ENCODE measurements at regions not wholly inside any gene's neighbourhood (a gene's known extent, or its start where the extent isn't known, plus 50 kb on each side); places are given as distances from the start of the nearest gene placed in this dataset.

DNA sequence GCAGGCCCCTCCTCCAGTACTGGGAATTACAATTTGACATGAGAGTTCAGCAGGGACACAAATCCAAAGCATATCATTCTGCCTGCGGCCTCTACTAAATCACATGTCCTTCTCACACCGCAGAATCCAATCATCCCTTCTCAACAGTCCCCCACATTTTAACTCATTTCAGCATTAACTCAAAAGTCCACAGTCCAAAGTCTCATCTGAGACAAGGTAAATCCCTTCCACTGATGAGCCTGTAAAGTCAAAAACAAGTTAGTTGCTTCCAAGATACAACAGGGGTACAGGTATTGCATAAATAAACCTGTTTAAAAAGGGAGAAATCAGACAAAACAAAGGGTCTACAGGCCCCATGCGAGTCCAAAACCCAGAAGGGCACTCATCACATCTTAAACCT lies 64.0 kb downstream of the EBNA1BP2 start:
- no peaks in the 10 kb centered on the region for H3F3A ChIP-seq (replicated peaks; ENCODE audit: insufficient read depth)
- 56% methylated on average over 3 of the region's 3 CpGs for WGBS (ENCODE audit: low lambda C conversion rate)
- H3K36me3 ChIP-seq (replicated peaks in 1 of 2; ENCODE audit: control insufficient read depth in 1 of 2, insufficient read depth in 2 of 2, low read length in 1 of 2) = no peaks in the 10 kb centered on the region
- ChIA-PET POLR2A (no interaction called here), CTCF (interaction anchor here (1.5 kb wide), 1 partner anchor 34 kb away, joined by 5 read pairs; no protein-coding TSS in a partner anchor)
- H3K27me3 ChIP-seq (ENCODE audit: insufficient read depth) = no peaks in the 10 kb centered on the region
- no peak for DNase-seq
- H3K9me2 ChIP-seq = no peaks in the 10 kb centered on the region
- no peak overlapping the region for H3K4me3 ChIP-seq (ENCODE audit: low read depth in 2 of 2, low read length in 1 of 2)
- TF ChIP-seq, protein P1, sequence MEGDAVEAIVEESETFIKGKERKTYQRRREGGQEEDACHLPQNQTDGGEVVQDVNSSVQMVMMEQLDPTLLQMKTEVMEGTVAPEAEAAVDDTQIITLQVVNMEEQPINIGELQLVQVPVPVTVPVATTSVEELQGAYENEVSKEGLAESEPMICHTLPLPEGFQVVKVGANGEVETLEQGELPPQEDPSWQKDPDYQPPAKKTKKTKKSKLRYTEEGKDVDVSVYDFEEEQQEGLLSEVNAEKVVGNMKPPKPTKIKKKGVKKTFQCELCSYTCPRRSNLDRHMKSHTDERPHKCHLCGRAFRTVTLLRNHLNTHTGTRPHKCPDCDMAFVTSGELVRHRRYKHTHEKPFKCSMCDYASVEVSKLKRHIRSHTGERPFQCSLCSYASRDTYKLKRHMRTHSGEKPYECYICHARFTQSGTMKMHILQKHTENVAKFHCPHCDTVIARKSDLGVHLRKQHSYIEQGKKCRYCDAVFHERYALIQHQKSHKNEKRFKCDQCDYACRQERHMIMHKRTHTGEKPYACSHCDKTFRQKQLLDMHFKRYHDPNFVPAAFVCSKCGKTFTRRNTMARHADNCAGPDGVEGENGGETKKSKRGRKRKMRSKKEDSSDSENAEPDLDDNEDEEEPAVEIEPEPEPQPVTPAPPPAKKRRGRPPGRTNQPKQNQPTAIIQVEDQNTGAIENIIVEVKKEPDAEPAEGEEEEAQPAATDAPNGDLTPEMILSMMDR (IDR thresholded peaks at IDR 0.05) = no peak
- TF ChIP-seq, protein P2, sequence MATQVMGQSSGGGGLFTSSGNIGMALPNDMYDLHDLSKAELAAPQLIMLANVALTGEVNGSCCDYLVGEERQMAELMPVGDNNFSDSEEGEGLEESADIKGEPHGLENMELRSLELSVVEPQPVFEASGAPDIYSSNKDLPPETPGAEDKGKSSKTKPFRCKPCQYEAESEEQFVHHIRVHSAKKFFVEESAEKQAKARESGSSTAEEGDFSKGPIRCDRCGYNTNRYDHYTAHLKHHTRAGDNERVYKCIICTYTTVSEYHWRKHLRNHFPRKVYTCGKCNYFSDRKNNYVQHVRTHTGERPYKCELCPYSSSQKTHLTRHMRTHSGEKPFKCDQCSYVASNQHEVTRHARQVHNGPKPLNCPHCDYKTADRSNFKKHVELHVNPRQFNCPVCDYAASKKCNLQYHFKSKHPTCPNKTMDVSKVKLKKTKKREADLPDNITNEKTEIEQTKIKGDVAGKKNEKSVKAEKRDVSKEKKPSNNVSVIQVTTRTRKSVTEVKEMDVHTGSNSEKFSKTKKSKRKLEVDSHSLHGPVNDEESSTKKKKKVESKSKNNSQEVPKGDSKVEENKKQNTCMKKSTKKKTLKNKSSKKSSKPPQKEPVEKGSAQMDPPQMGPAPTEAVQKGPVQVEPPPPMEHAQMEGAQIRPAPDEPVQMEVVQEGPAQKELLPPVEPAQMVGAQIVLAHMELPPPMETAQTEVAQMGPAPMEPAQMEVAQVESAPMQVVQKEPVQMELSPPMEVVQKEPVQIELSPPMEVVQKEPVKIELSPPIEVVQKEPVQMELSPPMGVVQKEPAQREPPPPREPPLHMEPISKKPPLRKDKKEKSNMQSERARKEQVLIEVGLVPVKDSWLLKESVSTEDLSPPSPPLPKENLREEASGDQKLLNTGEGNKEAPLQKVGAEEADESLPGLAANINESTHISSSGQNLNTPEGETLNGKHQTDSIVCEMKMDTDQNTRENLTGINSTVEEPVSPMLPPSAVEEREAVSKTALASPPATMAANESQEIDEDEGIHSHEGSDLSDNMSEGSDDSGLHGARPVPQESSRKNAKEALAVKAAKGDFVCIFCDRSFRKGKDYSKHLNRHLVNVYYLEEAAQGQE (IDR thresholded peaks at IDR 0.05; ENCODE audit: low read depth, low read length) = no peak
- TF ChIP-seq, protein P3, sequence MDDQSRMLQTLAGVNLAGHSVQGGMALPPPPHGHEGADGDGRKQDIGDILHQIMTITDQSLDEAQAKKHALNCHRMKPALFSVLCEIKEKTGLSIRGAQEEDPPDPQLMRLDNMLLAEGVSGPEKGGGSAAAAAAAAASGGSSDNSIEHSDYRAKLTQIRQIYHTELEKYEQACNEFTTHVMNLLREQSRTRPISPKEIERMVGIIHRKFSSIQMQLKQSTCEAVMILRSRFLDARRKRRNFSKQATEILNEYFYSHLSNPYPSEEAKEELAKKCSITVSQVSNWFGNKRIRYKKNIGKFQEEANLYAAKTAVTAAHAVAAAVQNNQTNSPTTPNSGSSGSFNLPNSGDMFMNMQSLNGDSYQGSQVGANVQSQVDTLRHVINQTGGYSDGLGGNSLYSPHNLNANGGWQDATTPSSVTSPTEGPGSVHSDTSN (IDR thresholded peaks at IDR 0.05) = no peak
- TF ChIP-seq FOSL2 (IDR thresholded peaks at IDR 0.05; ENCODE audit: borderline replicate concordance, low read depth) = no peak
- TF ChIP-seq YY1 (IDR thresholded peaks at IDR 0.05; ENCODE audit: low read depth) = no peak
- TF ChIP-seq, protein P4, sequence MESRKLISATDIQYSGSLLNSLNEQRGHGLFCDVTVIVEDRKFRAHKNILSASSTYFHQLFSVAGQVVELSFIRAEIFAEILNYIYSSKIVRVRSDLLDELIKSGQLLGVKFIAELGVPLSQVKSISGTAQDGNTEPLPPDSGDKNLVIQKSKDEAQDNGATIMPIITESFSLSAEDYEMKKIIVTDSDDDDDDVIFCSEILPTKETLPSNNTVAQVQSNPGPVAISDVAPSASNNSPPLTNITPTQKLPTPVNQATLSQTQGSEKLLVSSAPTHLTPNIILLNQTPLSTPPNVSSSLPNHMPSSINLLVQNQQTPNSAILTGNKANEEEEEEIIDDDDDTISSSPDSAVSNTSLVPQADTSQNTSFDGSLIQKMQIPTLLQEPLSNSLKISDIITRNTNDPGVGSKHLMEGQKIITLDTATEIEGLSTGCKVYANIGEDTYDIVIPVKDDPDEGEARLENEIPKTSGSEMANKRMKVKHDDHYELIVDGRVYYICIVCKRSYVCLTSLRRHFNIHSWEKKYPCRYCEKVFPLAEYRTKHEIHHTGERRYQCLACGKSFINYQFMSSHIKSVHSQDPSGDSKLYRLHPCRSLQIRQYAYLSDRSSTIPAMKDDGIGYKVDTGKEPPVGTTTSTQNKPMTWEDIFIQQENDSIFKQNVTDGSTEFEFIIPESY (IDR thresholded peaks at IDR 0.05; ENCODE audit: borderline replicate concordance, low read depth) = no peak
- TF ChIP-seq NFIC (IDR thresholded peaks at IDR 0.05; ENCODE audit: borderline replicate concordance) = no peak
- TF ChIP-seq GATA2 (CRISPR knock-in tag; IDR thresholded peaks at IDR 0.05) = no peak
- TF ChIP-seq GABPA (IDR thresholded peaks at IDR 0.05; ENCODE audit: low read depth) = no peak
- TF ChIP-seq JUND (IDR thresholded peaks at IDR 0.05) = no peak
- TF ChIP-seq FOXM1 (IDR thresholded peaks at IDR 0.05; ENCODE audit: low read depth) = no peak
- no peak for TF ChIP-seq RAD21 (IDR thresholded peaks at IDR 0.05; ENCODE audit: low read length)
- H3K9me3 ChIP-seq = no peaks in the 10 kb centered on the region
- no peaks in the 10 kb centered on the region for H3K79me2 ChIP-seq (ENCODE audit: insufficient read depth)
- H3K9ac ChIP-seq = no peak overlapping the region
- H3K4me1 ChIP-seq (ENCODE audit: control insufficient read depth in 1 of 2, insufficient read depth in 2 of 2, low read depth in 1 of 2, low read length in 1 of 2) = no peaks in the 10 kb centered on the region
- H2AFZ ChIP-seq (ENCODE audit: low read depth) = no peak overlapping the region
- no peaks in the 10 kb centered on the region for H4K20me1 ChIP-seq (ENCODE audit: insufficient read depth)
- H3K4me2 ChIP-seq = no peak overlapping the region
- no peak overlapping the region for H3K27ac ChIP-seq (ENCODE audit: low read depth in 2 of 2, low read length in 1 of 2)

Data from SK-N-SH (cell line).